KBM-7 (cell line): ENCODE measurements at regions not wholly inside any gene's neighbourhood (a gene's known extent, or its start where the extent isn't known, plus 50 kb on each side); places are given as distances from the start of the nearest gene placed in this dataset.
"Not testable (repeated sequence)": the region's sequence is repeated elsewhere in the genome, so short reads cannot be mapped to it uniquely, and the experiment has no call there.

Source experiments
- DNase-seq: peaks from one replicate; pipeline ENCODE4 v3.0.0-alpha.2; 2015
- in situ Hi-C: fragments of 300-500 bp; cut with MboI; formaldehyde crosslinking; loops from 2 replicates; pipeline ENCODE4 v1.14.3; 2020; ENCODE audit warnings: low sequenced_read_pairs, low pct_unique_long_range_greater_than_20kb, mixed read lengths

DNA sequence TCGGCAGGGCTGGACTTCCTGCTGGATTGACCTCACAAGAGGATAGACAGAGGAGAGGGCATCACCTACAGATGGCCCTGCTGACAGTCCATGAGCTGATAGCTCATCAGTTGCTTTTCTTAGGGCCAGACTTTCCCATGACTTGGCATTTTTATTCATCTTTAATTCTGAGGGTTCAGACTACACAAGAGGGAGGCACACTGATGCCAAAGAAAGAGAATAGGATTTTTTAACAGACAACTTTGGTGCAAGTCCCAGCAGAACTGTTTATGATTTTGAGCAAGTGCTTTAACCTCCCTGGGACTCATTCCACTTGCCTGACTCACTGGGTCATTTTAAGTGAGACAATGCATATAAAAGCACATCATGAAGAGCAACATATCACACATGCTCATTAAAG lies 299.2 kb downstream of the INSIG2 start:
- no peak for DNase-seq
- in situ Hi-C loops = no loop called here

GRCh38 chr2:118386641-118387302 lies 298.5 kb downstream of the INSIG2 start:
- no peak for DNase-seq
- in situ Hi-C loops = no loop called here

DNA sequence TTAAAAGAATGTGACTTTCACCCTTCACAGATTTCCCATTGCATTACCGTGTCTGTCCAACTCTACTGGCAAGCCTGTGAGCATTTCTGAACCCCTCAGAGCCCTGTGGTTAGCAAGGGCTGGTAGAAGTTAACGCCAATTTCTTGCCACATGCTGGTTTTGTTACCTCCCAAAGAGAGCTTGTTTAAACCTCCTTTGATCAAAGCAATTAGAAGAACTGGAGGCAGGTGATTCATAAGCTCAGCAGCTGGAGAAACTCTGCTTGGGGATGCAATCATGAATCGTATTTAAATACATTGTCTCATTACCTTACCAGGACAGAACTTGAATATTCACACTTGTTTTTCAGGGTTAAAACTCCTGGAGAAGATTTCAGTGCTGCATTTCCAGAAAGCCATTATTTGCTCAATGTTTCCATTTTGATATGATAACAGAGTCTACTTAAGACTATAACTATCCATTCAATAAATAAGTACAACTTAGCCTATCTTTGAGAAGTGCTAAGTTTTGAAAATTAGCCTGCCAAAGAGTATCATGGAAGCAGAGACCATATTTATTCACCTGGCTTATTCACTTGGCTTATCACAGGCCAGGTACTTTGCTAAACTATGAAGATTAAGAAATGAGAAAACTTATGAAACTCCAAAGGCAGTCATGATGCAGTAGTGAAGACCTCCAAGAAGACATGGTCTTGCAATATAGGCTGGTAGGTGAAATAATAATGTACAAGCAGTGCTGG lies 292.8 kb downstream of the INSIG2 start:
- in situ Hi-C loops = no loop called here
- DNase-seq = no peak

DNA sequence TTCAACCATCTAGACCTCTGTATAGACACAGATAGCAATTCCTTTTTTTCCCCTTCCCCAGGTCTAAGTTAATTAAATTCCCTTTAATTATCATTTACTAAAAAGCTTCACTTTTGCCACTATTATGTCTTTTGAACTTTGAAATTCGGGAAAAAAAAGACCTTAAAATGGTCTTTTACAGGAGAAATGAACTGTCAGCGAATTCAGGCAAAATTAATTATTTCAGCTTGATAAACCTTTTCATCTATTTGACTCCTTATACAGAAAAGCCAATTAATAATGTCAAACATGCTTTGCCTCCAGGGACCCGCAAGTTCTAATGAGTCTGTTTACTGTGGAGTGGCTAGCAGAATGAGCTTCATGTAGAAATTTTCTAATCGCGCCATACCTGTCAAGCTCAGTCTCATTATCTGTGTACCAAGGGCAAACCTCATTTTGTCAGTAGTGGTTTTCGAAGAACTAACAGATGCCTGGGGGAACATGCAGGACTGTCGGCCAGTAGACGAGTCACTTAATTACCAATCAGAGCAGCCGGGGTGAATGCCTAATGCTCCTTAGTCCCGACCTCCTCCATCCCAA lies 287.7 kb downstream of the INSIG2 start:
- in situ Hi-C loops = no loop called here
- DNase-seq = no peak

- in situ Hi-C loops = no loop called here
Measured at GRCh38 chr2:118374974-118375755, 286.9 kb downstream of the INSIG2 start.

GRCh38 chr2:118372886-118373830 lies 284.9 kb downstream of the INSIG2 start:
- in situ Hi-C loops = no loop called here
- DNase-seq = no peak

More at GRCh38 chr2:118374974-118375755, 286.9 kb downstream of the INSIG2 start:
- DNase-seq = no peak

GRCh38 chr2:118371515-118371914 lies 283.2 kb downstream of the INSIG2 start:
- peak; percentile 1 for DNase-seq
- in situ Hi-C loops = no loop called here

DNA sequence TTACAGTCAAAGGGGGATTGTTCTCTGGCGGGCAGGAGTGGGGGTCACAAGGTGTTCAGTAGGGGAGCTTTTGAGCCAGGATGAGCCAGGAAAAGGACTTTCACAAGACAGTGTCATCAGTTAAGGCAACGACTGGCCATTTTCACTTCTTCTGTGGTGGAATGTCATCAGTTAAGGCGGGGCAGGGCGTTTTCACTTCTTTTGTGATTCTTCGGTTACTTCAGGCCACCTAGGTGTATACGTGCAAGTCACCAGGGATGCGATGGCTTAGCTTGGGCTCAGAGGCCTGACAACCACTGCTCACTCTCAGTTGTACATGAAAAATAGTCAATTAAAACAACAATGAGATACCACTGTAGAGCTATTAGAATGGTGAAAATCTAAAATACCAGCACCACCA lies 281.2 kb downstream of the INSIG2 start:
- in situ Hi-C loops, DNase-seq: not testable (repeated sequence)

- DNase-seq = no peak
- in situ Hi-C loops = no loop called here
Measured at GRCh38 chr2:118363604-118364003, 275.3 kb downstream of the INSIG2 start.

DNA sequence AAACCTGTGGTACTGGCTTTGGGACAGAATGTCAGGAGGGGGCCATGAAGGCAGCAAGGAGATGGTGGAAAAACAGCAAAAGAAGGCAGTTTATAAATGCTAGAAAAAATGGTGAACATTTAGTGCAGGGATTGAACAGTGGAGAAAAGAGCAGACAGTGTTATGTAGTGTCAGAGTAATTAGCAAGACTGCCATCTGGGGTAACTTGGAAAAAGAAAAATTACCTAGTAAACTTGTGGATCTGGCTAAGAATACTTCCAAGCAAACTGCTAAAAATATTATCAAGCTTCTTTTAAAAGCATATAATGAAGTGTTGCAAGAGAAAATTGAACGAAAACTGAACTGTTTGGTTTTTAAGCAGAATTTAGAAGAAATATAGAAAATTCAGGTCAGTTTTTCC lies 267.8 kb downstream of the INSIG2 start:
- no peak for DNase-seq
- in situ Hi-C loops = no loop called here

GRCh38 chr2:118351796-118352195 lies 263.5 kb downstream of the INSIG2 start:
- in situ Hi-C loops = no loop called here
- no peak for DNase-seq

DNA sequence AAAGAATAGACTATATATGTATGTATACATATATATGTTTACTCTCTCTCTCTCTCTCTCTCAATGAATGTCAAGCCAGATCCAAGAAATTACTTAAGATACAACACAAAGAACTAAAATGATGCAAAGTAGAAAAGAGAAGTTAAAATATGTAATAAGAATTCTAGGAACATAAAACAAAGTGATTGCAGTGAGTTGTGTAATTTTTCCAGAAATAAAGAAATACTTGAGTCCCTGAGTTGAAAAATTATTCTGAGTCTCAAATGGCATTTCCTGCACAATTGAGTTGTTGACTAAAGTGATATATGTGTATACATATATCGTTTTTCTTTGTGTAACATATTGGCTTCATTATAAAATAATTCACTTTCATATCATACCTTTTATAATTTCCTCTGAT lies 262.4 kb downstream of the INSIG2 start:
- no peak for DNase-seq
- in situ Hi-C loops = no loop called here

GRCh38 chr2:118349365-118349764 lies 261.1 kb downstream of the INSIG2 start:
- in situ Hi-C loops = no loop called here
- no peak for DNase-seq

- in situ Hi-C loops = no loop called here
- DNase-seq = no peak
Measured at GRCh38 chr2:118348380-118349034, 260.2 kb downstream of the INSIG2 start.

DNA sequence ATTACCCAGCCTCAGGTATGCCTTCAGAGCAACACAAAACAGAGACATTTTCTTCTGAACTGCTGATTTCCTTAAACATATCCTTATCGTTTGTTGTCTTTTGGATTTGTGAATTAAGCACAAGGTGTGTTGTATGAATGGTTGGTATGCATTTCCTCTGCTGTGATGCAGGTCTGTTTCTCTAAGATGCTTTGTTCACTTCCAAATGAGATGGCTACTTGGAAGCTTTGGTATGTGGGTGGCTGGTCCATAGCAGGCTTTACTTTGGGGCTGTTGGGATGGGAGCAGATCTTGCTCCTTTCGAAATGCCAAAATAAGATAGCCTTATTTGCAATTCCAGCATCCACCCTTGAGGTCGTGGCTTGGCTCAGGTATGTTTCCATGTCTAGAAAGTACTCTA lies 257.2 kb downstream of the INSIG2 start:
- no peak for DNase-seq
- in situ Hi-C loops = no loop called here

GRCh38 chr2:118340103-118340502 lies 251.8 kb downstream of the INSIG2 start:
- in situ Hi-C loops = no loop called here
- no peak for DNase-seq

DNA sequence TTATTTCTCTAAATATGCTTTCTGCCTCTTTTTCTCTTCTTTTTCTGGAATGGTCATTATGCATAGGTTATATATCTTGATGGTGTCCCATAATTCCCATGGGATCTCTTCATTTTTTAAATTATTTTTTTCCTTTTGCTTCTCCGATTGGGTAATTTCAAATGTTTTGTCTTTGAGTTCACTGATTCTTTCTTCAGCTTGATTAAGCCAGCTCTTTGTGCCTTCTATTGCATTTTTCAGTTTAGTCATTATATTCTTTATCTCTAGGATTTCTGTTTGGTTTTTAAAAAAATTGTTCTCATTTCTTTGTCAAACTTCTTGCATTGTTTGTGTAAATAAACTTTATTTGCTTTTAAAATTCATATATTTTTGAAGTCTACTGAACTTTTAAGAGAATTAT lies 251.1 kb downstream of the INSIG2 start:
- DNase-seq = no peak
- in situ Hi-C loops = no loop called here

GRCh38 chr2:118333664-118334063 lies 245.4 kb downstream of the INSIG2 start:
- no peak for DNase-seq
- in situ Hi-C loops = no loop called here
